ENCODE measurements at regions not wholly inside any gene's neighbourhood (a gene's known extent, or its start where the extent isn't known, plus 50 kb on each side); places are given as distances from the start of the nearest gene placed in this dataset.

- ATAC-seq (no peak), DNase-seq (ENCODE audit: low spot score) (no peak)
Observed at GRCh38 chr6:44701637-44702101, 314.2 kb downstream of the CDC5L start.

GRCh38 chr6:44702292-44702691 is 314.8 kb downstream of the CDC5L start:
- no peak for DNase-seq (ENCODE audit: low spot score)

GRCh38 chr6:44704240-44705150 is 317.0 kb downstream of the CDC5L start:
- ATAC-seq: no peak
- DNase-seq (ENCODE audit: low spot score): no peak

More at GRCh38 chr6:44702292-44702691, 314.8 kb downstream of the CDC5L start:
- ATAC-seq: no peak

- ATAC-seq (no peak), DNase-seq (ENCODE audit: low spot score) (no peak)
Observed at GRCh38 chr6:44705596-44705995, 318.1 kb downstream of the CDC5L start.

- DNase-seq (ENCODE audit: low spot score) (no peak), ATAC-seq (no peak)
Observed at GRCh38 chr6:44706011-44706410, 318.5 kb downstream of the CDC5L start.

GRCh38 chr6:44708208-44708607 is 320.7 kb downstream of the CDC5L start:
- ATAC-seq (no peak), DNase-seq (ENCODE audit: low spot score) (no peak)

- ATAC-seq: no peak
- no peak for DNase-seq (ENCODE audit: low spot score)
Observed at GRCh38 chr6:44712353-44713111, 325.0 kb downstream of the CDC5L start.

- no peak for ATAC-seq
- no peak for DNase-seq (ENCODE audit: low spot score)
Observed at GRCh38 chr6:44715188-44715587, 327.7 kb downstream of the CDC5L start.

- ATAC-seq (no peak), DNase-seq (ENCODE audit: low spot score) (no peak)
Observed at GRCh38 chr6:44715925-44716324, 328.4 kb downstream of the CDC5L start.

- no peak for ATAC-seq
- DNase-seq (ENCODE audit: low spot score): no peak
Observed at GRCh38 chr6:44717431-44717830, 329.9 kb downstream of the CDC5L start.

GRCh38 chr6:44721954-44722578 is 334.6 kb downstream of the CDC5L start:
- DNase-seq (ENCODE audit: low spot score) (no peak), ATAC-seq (no peak)

- DNase-seq (ENCODE audit: low spot score): no peak
- ATAC-seq: no peak
Observed at GRCh38 chr6:44722736-44723135, 335.2 kb downstream of the CDC5L start.

- ATAC-seq: no peak
- no peak for DNase-seq (ENCODE audit: low spot score)
Observed at GRCh38 chr6:44723439-44724197, 336.1 kb downstream of the CDC5L start.

- no peak for DNase-seq (ENCODE audit: low spot score)
- no peak for ATAC-seq
Observed at GRCh38 chr6:44725070-44725469, 337.6 kb downstream of the CDC5L start.

- no peak for DNase-seq (ENCODE audit: low spot score)
- ATAC-seq: no peak
Observed at GRCh38 chr6:44727651-44728630, 340.4 kb downstream of the CDC5L start.

GRCh38 chr6:44730771-44731391 is 343.4 kb downstream of the CDC5L start:
- no peak for ATAC-seq

GRCh38 chr6:44731485-44732095 is 344.1 kb downstream of the CDC5L start:
- DNase-seq (ENCODE audit: low spot score): no peak
- ATAC-seq: no peak

More at GRCh38 chr6:44730771-44731391, 343.4 kb downstream of the CDC5L start:
- DNase-seq (ENCODE audit: low spot score): no peak

GRCh38 chr6:44732243-44732642 is 344.7 kb downstream of the CDC5L start:
- DNase-seq (ENCODE audit: low spot score): no peak
- ATAC-seq: no peak

- no peak for ATAC-seq
- no peak for DNase-seq (ENCODE audit: low spot score)
Observed at GRCh38 chr6:44733126-44733525, 345.6 kb downstream of the CDC5L start.

All from left lobe of liver (tissue), 2 donors.